ENCODE measurements at regions not wholly inside any gene's neighbourhood (a gene's known extent, or its start where the extent isn't known, plus 50 kb on each side); places are given as distances from the start of the nearest gene placed in this dataset.
"Not testable (repeated sequence)": the region's sequence is repeated elsewhere in the genome, so short reads cannot be mapped to it uniquely, and the experiment has no call there.

- no peak for TF ChIP-seq CTCF (conservative IDR thresholded peaks at IDR 0.05)
- Histone ChIP-seq H3K36me3 (ENCODE audit: control insufficient read depth, insufficient read depth, low read length) (no peaks in the 10 kb centered on the region), H3K27ac (ENCODE audit: low read depth, low read length) (no peak overlapping the region), H3K27me3 (ENCODE audit: control insufficient read depth, insufficient read depth, low read length, poor library complexity, severe bottlenecking) (no peaks in the 10 kb centered on the region), H3K4me1 (ENCODE audit: control insufficient read depth, insufficient read depth, low read length) (no peaks in the 10 kb centered on the region), H3K9me3 (ENCODE audit: control insufficient read depth, low read length) (no peaks in the 10 kb centered on the region), H3K4me3 (ENCODE audit: low read length) (no peak overlapping the region), H3K9ac (ENCODE audit: extremely low read depth, low read length, poor library complexity, severe bottlenecking) (no peak overlapping the region)
- Mint-ChIP-seq H3K27ac (no peak overlapping the region), H3K4me1 (peaks cover 1% of the 10 kb centered on the region), H3K36me3 (ENCODE audit: low read depth) (no peaks in the 10 kb centered on the region), H3K9me3 (no peaks in the 10 kb centered on the region), H3K4me3 (no peak overlapping the region), H3K27me3 (ENCODE audit: insufficient read depth) (no peaks in the 10 kb centered on the region)
- DNase-seq = no peak
- WGBS, 2 experiments (ENCODE audit: insufficient coverage in 1 of 2, insufficient read length in 1 of 2) = 75% methylated on average over 1 of the region's 1 CpG; no CpG with 5 or more reads in 1 of the 2 experiments
Observed at GRCh38 chr9:104227108-104227507, 133.0 kb downstream of the SMC2 start.

GRCh38 chr9:104232781-104233341 is 138.8 kb downstream of the SMC2 start:
- peaks cover 13% of the 10 kb centered on the region for H3K9me3 Mint-ChIP-seq
- H3K9ac ChIP-seq (ENCODE audit: extremely low read depth, low read length, poor library complexity, severe bottlenecking) = no peak overlapping the region
- H3K36me3 Mint-ChIP-seq (ENCODE audit: low read depth) = no peaks in the 10 kb centered on the region
- H3K27ac ChIP-seq (ENCODE audit: low read depth, low read length) = no peak overlapping the region
- no peaks in the 10 kb centered on the region for H3K27me3 Mint-ChIP-seq (ENCODE audit: insufficient read depth)
- H3K27ac Mint-ChIP-seq = no peak overlapping the region
- no peaks in the 10 kb centered on the region for H3K27me3 ChIP-seq (ENCODE audit: control insufficient read depth, insufficient read depth, low read length, poor library complexity, severe bottlenecking)
- H3K36me3 ChIP-seq (ENCODE audit: control insufficient read depth, insufficient read depth, low read length) = no peaks in the 10 kb centered on the region
- no peak overlapping the region for H3K4me3 Mint-ChIP-seq
- H3K9me3 ChIP-seq (ENCODE audit: control insufficient read depth, low read length) = peaks cover 11% of the 10 kb centered on the region
- H3K4me3 ChIP-seq (ENCODE audit: low read length) = peak overlapping the region; percentile 12
- no peaks in the 10 kb centered on the region for H3K4me1 ChIP-seq (ENCODE audit: control insufficient read depth, insufficient read depth, low read length)
- TF ChIP-seq CTCF (conservative IDR thresholded peaks at IDR 0.05) = no peak
- no peaks in the 10 kb centered on the region for H3K4me1 Mint-ChIP-seq
- no peak for DNase-seq

GRCh38 chr9:104233366-104233765 is 139.3 kb downstream of the SMC2 start:
- Mint-ChIP-seq H3K9me3 (peaks cover 13% of the 10 kb centered on the region), H3K36me3 (ENCODE audit: low read depth) (no peaks in the 10 kb centered on the region), H3K27me3 (ENCODE audit: insufficient read depth) (no peaks in the 10 kb centered on the region), H3K27ac (no peak overlapping the region), H3K4me1 (no peaks in the 10 kb centered on the region), H3K4me3 (no peak overlapping the region)
- Histone ChIP-seq H3K9ac (ENCODE audit: extremely low read depth, low read length, poor library complexity, severe bottlenecking) (no peak overlapping the region), H3K4me1 (ENCODE audit: control insufficient read depth, insufficient read depth, low read length) (no peaks in the 10 kb centered on the region), H3K27ac (ENCODE audit: low read depth, low read length) (no peak overlapping the region), H3K4me3 (ENCODE audit: low read length) (no peak overlapping the region), H3K36me3 (ENCODE audit: control insufficient read depth, insufficient read depth, low read length) (no peaks in the 10 kb centered on the region), H3K9me3 (ENCODE audit: control insufficient read depth, low read length) (peaks cover 11% of the 10 kb centered on the region), H3K27me3 (ENCODE audit: control insufficient read depth, insufficient read depth, low read length, poor library complexity, severe bottlenecking) (no peaks in the 10 kb centered on the region)
- TF ChIP-seq CTCF (conservative IDR thresholded peaks at IDR 0.05) = no peak
- no peak for DNase-seq
- 94 to 100% methylated on average over 1 to 2 of the region's 2 CpGs for WGBS, 2 experiments (ENCODE audit: insufficient coverage in 1 of 2, insufficient read length in 1 of 2)

- H3K36me3 ChIP-seq (ENCODE audit: control insufficient read depth, insufficient read depth, low read length) = not testable (repeated sequence)
- H3K9me3 Mint-ChIP-seq = peaks cover 13% of the 10 kb centered on the region
Observed at GRCh38 chr9:104234632-104235337, 140.7 kb downstream of the SMC2 start.

GRCh38 chr9:104235347-104236120 is 141.4 kb downstream of the SMC2 start:
- not testable (repeated sequence) for H3K27me3 Mint-ChIP-seq (ENCODE audit: insufficient read depth); H3K27ac ChIP-seq (ENCODE audit: low read depth, low read length); H3K4me3 ChIP-seq (ENCODE audit: low read length); H3K4me1 Mint-ChIP-seq; DNase-seq; H3K4me1 ChIP-seq (ENCODE audit: control insufficient read depth, insufficient read depth, low read length); H3K4me3 Mint-ChIP-seq; H3K36me3 ChIP-seq (ENCODE audit: control insufficient read depth, insufficient read depth, low read length); H3K36me3 Mint-ChIP-seq (ENCODE audit: low read depth); H3K27me3 ChIP-seq (ENCODE audit: control insufficient read depth, insufficient read depth, low read length, poor library complexity, severe bottlenecking); H3K27ac Mint-ChIP-seq; H3K9ac ChIP-seq (ENCODE audit: extremely low read depth, low read length, poor library complexity, severe bottlenecking)
- WGBS, 2 experiments (ENCODE audit: insufficient coverage in 1 of 2, insufficient read length in 1 of 2) = 80 to 97% methylated on average over 10 to 41 of the region's 42 CpGs
- peaks cover 11% of the 10 kb centered on the region for H3K9me3 ChIP-seq (ENCODE audit: control insufficient read depth, low read length)
- H3K9me3 Mint-ChIP-seq = peaks cover 13% of the 10 kb centered on the region

More at GRCh38 chr9:104234632-104235337, 140.7 kb downstream of the SMC2 start:
- H3K36me3 Mint-ChIP-seq (ENCODE audit: low read depth); H3K27me3 ChIP-seq (ENCODE audit: control insufficient read depth, insufficient read depth, low read length, poor library complexity, severe bottlenecking); H3K4me3 Mint-ChIP-seq; H3K4me1 ChIP-seq (ENCODE audit: control insufficient read depth, insufficient read depth, low read length); H3K4me3 ChIP-seq (ENCODE audit: low read length); H3K27ac Mint-ChIP-seq; H3K27ac ChIP-seq (ENCODE audit: low read depth, low read length); H3K9ac ChIP-seq (ENCODE audit: extremely low read depth, low read length, poor library complexity, severe bottlenecking); H3K27me3 Mint-ChIP-seq (ENCODE audit: insufficient read depth); H3K4me1 Mint-ChIP-seq; DNase-seq: not testable (repeated sequence)
- H3K9me3 ChIP-seq (ENCODE audit: control insufficient read depth, low read length) = peaks cover 11% of the 10 kb centered on the region
- WGBS, 2 experiments (ENCODE audit: insufficient coverage in 1 of 2, insufficient read length in 1 of 2) = 96% methylated on average over 18 to 45 of the region's 45 CpGs
